ENCODE measurements at regions not wholly inside any gene's neighbourhood (a gene's known extent, or its start where the extent isn't known, plus 50 kb on each side); places are given as distances from the start of the nearest gene placed in this dataset.
"Not testable (repeated sequence)": the region's sequence is repeated elsewhere in the genome, so short reads cannot be mapped to it uniquely, and the experiment has no call there.

DNA sequence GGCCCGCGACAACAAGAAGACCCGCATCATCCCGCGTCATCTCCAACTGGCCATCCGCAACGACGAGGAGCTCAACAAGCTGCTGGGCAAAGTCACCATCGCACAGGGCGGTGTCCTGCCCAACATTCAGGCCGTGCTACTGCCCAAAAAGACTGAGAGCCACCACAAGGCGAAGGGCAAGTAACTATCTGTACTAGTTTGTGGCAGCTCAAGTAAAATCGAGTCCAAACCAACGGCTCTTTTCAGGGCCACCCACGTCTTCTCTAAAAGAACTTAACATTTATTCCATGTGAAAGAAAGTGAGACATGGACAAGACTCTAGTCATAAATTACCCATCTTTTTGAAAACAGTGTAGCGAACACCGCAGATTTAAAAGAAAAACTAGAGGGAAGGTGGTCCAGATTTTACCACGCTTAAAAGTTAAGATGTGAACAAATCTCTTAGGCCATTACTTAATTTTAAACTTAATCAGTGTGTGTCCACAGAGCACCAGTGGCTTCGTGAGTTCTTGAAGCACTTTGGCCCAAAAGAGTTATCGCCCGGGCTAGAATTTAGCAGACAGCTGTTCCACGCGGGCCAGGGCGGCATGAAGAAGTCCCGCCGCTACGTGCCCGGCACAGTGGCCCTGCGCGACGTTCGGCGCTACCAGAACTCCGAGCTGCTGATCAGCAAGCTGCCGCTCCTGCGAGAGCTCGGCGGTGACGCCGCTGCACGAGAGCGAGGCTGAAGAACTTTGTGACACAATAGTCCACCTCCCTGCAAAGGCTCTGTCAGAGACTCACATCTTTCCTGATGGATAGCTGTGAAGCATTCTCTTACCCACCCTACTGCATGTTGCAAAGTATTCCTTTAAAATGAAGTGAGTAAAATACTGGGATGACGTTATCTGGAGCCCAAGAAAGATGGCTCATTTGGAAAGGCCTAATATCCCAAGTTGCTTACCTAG lies 113.9 kb upstream of the PRSS16 start:
- DNase-seq = peak in 10 of 51 donors; percentile 1 to 20 (median 7)

DNA sequence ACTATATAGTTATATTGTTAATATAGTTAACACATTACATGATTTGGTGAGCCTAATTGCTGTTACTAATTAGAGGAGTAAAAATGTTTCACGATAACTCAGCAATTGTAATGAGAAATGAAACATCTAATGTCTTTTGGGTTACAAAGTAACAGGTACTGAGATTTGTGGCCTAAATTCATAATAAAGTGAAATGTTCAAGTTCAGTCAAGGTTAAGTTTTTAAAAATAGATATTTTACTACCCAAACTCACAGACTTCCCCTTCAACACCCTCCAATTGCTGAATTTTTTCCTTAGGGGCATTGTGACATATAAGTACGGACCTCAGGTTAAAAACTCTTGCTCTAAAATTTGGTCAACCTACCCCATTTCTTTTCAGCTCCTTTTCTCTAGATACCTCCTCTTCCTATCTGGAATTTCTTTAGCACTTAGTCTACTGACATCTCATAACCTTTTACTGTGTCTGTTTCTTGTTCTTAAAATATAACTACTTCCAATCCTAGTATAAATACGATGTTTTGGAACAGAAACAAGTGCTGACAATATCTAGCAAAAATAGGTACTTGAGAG lies 112.3 kb upstream of the PRSS16 start:
- no peak for DNase-seq

DNA sequence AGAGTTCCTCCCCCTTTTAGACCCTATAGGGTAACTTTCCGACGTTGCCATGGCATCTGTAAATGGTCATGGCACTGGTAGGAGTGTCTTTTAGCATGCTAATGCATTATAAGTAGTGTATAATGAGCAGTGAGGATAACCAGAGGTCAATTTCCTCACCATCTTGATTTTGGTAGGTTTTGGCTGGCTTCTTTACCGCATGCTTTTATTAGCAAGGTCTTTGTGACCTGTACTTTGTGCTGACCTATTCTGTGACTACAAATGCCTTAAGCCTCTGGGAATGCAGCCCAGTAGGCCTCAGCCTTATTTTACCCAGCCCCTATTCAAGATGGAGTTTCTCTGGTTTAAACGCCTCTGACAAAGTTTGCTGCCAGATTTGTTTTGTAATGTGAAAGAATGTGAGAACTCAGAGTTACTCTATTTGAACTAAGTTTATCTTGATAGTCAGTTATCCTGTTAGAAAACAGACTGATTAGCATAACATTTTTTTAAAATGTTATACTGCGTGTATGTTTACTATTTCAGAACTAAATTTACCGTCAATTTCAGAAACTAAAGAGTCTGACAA lies 111.3 kb upstream of the PRSS16 start:
- DNase-seq = no peak

DNA sequence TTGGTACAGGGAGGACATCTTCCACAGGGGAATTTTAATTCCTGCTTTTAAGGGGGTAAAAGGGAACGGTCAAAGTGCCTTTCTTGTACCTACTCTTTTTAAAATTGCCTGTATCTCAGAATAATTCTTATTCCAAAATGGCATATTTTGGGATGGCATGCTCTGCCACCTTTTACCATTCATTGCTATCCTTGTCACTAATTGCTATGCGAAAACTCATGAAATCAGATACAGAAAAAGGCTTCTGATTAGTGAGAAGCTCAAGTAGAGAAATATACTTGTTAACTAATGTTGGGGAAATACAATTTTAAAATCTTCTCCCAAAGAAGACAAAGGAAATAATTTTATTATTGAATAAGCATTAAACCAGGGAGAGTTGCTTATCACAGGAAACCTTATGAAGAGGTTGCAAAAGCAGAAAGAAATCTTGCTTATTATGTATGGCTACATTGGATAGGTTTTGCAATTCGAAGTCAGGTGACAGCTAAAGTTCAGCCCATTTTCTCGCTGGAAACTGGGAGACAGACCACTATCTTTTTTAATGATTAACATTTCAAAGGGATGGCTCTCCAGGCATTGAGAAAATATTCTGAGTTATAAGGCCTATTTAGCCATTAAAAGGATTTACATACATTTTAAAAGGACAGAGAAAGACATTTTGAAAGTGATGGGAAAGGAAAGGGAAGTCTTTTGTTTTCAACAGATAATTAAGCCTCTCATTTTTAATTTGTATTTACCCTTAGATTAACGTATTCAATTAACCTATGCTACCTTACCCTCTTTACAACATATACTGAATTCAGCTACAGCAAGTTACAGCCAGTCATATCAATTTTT lies 110.3 kb upstream of the PRSS16 start:
- DNase-seq = no peak

DNA sequence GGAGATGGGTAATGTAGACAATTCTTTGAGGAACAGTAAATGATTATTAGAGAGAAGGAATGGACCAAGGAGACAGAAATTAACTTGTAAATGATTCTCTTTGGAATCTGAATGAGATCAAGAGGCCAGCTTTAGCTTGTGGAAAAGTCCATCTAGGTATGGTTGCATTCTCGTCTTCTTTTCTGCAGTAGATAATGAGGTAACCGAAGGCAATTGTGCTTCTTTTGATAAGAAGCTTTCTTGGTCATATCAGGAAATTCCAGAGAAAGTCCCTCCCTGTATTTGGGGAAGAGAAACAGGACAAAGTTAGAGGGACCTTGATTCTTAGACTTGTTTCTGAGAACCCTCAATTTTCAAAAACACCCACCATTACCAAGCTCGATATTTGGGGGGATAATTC lies 109.1 kb upstream of the PRSS16 start:
- no peak for DNase-seq

DNA sequence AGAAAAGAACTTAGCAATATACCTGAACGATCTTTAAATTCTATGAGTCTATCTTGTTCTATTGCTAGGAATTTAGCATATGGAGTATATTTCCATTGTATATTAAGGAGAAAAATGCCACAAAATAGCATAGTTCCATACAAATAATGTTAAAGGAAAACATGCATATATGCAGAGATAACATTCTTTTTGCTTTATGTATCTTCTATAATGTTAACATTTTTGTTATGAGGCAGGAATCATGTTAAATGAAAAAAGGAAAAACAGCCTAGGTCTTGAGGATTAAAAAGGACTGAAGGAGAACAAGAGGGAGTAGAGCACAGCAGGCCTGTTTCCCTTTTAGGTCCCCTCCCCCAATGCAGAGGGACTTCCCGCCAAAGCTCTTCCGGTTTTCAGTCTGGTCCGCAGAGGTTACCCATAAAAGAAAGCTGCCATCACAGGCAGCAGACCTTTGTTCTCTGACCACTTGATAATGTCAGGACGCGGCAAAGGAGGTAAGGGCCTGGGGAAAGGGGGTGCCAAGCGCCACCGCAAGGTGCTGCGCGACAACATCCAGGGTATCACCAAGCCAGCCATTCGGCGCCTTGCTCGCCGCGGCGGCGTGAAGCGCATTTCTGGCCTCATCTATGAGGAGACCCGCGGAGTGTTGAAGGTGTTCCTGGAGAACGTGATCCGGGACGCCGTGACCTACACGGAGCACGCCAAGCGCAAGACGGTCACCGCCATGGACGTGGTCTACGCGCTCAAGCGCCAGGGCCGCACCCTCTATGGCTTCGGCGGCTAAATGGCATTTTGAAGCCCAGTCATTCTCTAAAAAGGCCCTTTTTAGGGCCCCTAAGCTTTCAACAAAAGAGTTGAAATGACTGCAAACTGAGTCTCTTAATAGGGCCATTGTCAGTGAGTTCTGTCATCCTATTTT lies 108.4 kb upstream of the PRSS16 start:
- DNase-seq = peak in 12 of 51 donors; percentile 1 to 39 (median 16)

DNA sequence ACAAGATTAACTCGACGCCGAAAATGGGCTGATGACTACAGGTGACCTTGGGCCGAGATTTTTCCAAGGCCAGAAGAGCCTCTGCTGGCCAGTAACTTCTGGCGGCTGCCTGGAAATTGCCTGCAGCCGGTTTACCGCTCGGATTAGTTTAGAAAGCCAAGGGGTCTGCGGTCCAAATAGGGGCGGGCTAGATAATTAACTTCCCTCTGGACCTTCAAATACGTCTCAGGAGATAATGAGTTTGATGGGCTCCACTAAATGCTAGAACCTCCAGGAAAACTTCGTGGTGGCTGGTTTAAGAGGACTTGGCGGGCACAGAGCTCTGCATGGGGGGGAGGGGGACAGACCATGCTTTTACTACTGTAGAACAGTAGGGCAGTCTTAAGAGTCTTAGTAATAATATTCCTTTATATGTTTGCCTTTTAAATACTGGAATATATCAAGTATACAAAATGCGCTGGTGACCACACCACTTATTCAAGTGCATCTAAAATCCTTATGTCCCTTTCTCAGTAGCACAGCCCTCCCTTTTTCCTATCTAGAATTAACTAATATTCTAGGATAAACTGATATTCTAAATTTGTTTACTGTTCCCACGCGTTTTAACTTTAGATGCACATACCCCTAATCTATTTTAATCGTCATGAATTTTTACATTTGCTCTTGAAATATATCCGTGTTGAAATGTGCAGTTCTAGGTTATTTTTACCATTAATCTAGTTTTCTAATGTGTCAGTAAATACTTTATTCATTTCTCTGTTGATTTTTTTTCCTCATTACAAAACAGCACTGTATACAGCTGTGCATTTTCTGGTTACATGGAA lies 107.5 kb upstream of the PRSS16 start:
- DNase-seq = peak in 1 of 51 donors; percentile 4

DNA sequence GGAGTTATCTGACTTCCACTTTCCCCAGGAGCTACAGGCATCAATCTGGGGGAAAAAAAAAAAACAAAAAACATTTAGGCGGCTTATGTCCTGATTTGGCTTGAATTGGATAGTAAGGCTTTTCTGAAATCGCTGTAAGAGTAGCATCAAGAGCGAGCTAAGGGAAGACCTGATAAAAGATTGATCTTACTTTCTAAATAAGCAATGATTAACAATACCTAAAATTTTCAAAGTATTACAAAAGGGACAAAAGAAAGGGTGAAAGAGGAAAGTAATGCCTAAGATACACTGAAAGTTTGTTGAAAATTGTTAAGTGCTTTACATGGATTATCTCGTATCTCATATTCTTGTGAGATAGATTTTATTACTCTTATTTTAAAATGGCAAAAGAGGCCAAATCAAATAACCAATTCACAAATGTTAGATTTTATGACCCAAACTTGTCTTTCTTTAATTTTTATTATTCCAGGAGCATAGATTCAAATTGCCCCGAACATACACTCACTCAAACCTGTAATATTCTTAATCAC lies 106.4 kb upstream of the PRSS16 start:
- no peak for DNase-seq

DNA sequence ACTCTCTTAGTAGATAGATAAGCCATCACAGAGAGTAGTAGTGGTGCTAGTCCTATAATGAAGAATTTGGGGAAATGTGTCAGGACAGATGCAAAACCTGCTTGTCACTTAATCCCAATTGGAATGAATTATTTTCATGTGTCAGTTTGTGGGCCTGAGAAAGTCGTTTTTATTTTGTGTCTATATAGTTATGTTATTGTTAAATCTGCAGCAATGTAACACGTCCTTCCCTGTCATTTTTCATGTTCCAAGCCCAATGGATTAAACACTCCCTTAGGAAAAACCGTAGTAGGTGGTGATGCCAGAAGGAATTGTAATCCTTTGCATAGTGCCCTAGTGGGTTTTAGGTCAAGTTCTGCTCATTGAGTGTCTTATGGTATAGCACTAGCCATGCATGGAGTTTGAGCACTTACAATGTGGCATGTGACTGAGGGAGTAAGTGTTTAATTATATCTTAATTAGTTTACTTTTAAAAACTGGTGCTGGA lies 105.9 kb upstream of the PRSS16 start:
- DNase-seq = no peak

DNA sequence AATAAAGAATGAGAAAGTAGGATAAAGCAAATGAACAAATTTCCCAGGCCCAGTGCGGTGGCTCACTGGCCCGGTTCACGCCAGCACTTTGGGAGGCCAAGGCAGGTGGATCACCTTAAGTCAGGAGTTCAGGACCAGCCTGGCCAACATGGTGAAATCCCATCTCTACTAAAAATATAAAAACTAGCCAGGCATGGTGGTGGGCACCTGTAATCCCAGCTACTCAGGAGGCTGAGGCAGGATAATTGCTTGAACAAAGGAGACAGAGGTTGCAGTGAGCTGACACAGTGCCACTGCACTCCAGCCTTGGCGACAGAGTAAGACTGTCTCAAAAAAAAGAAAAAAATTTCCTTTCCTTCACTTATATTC lies 104.5 kb upstream of the PRSS16 start:
- DNase-seq = not testable (repeated sequence)

DNA sequence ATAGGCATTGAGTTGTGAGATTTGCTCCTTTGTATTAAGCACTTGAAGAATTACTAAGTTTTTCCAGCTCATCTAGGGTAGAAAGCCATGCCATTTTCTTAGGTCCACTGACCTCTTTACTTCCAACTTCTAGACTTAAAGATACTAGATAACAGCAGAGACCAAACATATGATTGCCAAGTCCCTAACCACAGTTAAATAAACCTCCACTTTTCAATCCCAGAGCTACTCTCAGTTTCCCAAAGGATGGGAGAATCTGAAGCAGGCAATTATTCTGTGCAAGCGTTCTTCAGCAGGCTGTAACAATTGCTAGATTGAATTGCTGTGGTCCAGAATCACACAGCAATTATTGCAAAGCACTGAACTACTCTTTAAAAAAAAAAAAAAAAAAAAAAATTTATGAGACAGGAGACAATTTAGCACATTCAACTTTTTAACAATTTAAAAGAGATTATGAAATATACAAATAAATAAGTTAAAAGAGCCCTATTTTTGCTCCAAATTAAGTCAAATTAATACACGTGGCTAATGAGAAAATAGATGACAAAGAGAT lies 104.0 kb upstream of the PRSS16 start:
- no peak for DNase-seq

DNA sequence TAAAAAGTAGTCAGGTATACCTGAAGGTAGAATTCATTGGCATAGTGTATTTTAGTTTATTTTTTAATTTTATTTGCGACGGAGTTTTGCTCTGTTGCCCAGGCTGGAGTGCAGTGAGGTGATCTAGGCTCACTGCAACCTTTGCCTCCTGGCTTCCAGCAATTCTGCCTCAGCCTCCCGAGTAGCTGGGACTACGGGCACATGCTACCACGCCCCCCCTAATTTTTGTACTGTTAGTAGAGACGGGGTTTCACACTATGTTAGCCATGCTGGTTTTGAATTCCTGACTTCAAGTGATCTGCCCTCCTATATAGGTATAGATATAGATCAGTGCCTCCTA lies 102.8 kb upstream of the PRSS16 start:
- DNase-seq = no peak

DNA sequence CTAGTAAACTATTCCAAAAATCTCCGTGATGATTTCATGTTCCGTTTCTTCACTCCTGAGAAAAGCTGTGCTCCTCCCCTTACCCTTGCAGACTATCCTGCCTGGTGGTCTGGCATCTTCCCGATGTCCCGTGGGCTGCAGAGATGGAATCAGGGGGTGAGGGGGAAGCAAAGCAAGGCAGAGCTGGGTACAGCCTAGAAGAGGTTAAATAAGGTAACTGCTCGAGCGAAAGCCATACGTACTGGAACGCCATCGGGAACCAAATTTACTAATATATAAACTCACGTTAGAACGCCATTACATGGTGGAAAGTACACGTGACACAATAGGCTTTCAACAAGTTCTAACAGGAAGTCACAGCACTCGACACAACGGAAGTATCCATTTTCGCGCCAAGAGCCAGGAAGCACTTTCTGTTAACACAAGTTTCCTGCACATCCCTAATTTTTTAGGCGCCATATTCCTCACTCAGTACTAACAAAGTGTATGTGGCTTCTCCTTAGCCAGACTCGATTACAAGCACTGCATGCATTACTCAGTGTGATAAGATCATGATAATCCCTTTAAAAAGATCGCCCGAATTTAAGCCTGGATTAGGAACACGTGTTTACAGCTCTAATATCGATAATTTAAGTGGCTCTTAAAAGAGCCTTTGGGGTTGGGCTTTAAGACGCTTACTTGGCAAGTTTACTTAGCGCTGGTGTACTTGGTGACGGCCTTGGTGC lies 101.6 kb upstream of the PRSS16 start:
- DNase-seq = peak in 24 of 51 donors; percentile 5 to 58 (median 21)

DNA sequence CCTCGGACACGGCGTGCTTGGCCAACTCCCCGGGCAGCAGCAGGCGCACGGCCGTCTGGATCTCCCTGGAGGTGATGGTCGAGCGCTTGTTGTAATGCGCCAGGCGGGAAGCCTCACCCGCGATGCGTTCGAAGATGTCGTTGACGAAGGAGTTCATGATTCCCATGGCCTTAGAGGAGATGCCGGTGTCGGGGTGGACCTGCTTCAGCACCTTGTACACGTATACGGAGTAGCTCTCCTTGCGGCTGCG lies 101.1 kb upstream of the PRSS16 start:
- DNase-seq = peak in 1 of 51 donors; percentile 22

DNA sequence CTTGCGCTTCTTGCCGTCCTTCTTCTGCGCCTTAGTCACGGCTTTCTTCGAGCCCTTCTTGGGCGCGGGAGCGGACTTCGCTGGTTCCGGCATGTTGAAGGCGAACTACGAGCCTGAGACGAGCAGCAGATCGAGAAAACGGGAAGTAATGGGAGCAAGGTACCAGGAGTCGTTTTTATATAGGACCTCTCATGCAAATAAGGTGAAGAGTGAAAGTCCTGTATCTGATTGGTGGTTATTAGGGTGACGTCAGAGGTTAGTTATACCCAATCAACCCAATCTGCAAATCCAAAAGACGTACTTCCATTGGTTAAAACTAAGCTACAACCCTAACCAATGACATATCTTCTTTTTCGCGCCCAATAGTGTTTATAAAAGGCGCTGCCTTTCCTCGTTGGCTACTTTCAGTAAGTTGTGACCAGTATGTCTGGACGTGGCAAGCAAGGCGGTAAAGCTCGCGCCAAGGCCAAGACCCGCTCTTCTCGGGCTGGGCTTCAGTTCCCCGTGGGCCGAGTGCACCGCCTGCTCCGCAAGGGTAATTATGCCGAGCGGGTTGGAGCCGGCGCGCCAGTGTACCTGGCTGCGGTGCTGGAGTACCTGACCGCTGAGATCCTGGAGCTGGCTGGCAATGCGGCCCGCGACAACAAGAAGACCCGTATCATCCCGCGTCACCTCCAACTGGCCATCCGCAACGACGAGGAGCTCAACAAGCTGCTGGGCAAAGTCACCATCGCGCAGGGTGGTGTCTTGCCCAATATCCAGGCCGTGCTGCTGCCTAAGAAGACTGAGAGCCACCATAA lies 100.6 kb upstream of the PRSS16 start:
- DNase-seq = peak in 41 of 51 donors; percentile 16 to 93 (median 49)

DNA sequence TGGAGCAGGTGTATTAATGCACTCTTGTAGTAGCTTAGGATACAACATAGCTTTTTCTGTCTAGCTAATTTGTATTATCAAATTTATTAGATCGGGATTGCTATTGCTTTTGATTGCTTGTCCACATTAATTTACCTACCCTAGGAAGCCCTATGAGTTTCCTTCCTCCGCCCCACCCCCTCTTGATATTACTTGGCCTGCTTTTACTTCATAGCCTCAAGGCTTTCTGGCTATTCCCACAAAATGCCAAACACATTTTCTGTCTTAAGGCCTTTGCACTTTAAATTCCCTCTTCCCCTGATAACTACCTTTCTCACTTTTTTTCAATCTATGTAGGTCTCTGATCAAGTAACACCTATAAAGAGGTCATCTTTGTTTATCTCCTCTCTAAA lies 99.1 kb upstream of the PRSS16 start:
- no peak for DNase-seq

DNA sequence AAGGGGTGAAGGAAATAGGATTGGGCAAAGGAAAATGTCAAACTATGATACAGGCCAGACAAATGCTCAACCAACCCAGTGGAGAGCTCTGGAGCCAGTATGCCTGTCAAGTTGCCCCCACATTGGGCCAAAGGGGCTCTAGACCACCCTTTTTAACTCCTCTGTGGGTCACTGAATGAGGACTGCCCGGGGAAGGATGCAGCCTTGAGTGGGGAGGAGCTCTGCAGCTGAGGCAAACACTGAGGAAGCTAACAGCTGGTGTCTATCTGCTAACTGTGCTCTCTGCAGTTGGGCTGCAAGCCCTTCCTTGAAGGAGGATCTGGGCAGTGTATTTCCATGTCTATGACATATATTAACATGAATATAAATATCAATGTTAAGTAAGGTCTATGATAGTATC lies 98.4 kb upstream of the PRSS16 start:
- no peak for DNase-seq

DNA sequence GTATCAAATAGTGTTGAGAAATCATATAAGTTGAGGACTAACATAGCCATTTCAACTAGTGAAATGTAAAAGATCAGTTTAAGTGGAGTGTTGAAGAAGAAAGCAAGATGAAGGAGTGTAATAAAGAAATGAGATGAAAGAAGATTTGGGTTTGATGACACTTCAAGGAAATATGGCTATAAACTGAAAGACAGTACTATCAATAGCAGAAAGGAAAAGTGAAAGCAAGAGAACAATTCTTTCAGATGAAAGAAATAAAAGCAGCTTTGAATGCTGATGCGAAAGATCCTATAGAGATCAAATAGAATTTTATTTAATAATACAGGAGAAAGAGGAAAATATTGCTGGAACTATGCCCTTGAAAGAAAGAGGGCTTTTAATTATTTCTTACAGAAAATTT lies 92.8 kb upstream of the PRSS16 start:
- DNase-seq = no peak
